ENCODE measurements at regions not wholly inside any gene's neighbourhood (a gene's known extent, or its start where the extent isn't known, plus 50 kb on each side); places are given as distances from the start of the nearest gene placed in this dataset.

- TF ChIP-seq ZFX (IDR thresholded peaks at IDR 0.05): no peak
- no peak for TF ChIP-seq CTCF (conservative IDR thresholded peaks at IDR 0.05)
- H3K27ac ChIP-seq: no peak overlapping the region
Observed at GRCh38 chr14:41986700-41987099, 380.0 kb downstream of the LRFN5 start.

GRCh38 chr14:41986083-41986645, 379.5 kb downstream of the LRFN5 start:
- no peak overlapping the region for H3K27ac ChIP-seq
- TF ChIP-seq CTCF (conservative IDR thresholded peaks at IDR 0.05): no peak
- TF ChIP-seq ZFX (IDR thresholded peaks at IDR 0.05): no peak

- TF ChIP-seq CTCF (conservative IDR thresholded peaks at IDR 0.05): no peak
- no peak for TF ChIP-seq ZFX (IDR thresholded peaks at IDR 0.05)
Observed at GRCh38 chr14:41973178-41973577, 366.5 kb downstream of the LRFN5 start.

DNA sequence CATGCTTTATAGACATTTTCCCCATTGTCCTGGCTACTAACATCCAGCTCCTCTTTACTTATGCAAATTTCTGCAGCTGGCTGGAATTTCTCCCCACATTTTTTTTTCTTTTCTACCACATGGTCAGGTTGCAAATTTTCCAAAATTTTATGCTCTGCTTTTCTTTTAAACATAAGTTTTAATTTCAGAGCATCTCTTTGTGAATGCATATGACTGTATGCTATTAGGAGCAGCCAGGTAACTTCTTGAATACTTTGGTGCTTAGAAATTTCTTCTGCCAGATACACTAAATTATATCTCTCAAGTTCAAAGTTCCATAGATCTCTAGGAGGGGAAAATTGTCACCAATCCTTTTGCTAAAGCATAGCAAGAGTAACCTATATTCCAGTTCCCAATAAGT, 365.9 kb downstream of the LRFN5 start:
- H3K27ac ChIP-seq: no peak overlapping the region
- TF ChIP-seq ZFX (IDR thresholded peaks at IDR 0.05): no peak
- no peak for TF ChIP-seq CTCF (conservative IDR thresholded peaks at IDR 0.05)

More at GRCh38 chr14:41973178-41973577, 366.5 kb downstream of the LRFN5 start:
- H3K27ac ChIP-seq: no peak overlapping the region

DNA sequence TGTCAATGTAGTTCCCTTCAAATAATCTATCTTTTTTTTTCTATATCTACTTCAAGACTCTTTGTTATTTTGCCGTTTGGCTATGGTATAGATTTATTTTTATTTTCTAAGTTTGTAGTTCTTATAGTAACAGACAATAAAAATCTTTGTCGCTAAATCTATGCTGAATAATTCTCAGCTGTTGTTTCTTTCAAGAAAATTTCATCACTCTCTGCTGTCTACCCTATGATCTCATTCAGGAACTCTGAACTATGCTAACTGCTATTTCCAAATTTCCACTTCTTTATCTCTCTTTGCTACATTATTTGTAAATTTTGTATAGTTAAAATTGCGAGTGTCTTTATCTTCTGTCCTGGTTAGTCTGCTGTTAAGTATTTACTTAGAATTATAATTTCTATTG, 353.6 kb downstream of the LRFN5 start:
- H3K27ac ChIP-seq: no peak overlapping the region
- TF ChIP-seq ZFX (IDR thresholded peaks at IDR 0.05) (no peak), CTCF (conservative IDR thresholded peaks at IDR 0.05) (no peak)

DNA sequence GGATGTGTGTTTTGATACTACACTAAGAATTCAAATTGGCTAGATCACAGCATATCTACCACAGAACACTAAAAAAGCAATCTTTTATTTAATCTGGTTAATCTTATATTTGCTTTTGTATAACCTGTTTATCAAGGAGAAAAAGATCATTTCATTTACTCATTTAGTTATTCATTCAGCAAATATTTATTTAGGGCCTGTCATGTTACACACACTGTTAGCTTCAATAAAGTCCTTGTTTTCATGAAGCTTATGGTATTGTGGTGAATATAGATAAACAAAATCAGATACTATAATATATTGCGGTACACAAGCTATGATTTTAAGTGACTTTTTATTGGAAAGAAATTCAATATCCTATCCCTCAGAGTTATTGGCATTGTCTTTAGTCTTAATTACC, 350.8 kb downstream of the LRFN5 start:
- H3K27ac ChIP-seq: no peak overlapping the region
- no peak for TF ChIP-seq CTCF (conservative IDR thresholded peaks at IDR 0.05)
- TF ChIP-seq ZFX (IDR thresholded peaks at IDR 0.05): no peak
